Skeletal muscle tissue (tissue), 3 donors: ENCODE measurements at regions not wholly inside any gene's neighbourhood (a gene's known extent, or its start where the extent isn't known, plus 50 kb on each side); places are given as distances from the start of the nearest gene placed in this dataset.
"Not testable (repeated sequence)": the region's sequence is repeated elsewhere in the genome, so short reads cannot be mapped to it uniquely, and the experiment has no call there.

Source experiments
- H3K27ac ChIP-seq: one replicate; pipeline ENCODE4 v1.7.0; 2013; ENCODE audit warnings: mild to moderate bottlenecking, low read depth, low read length, inconsistent platforms
- H3K27me3 ChIP-seq, 3 donors: one replicate each; pipeline ENCODE4 v1.7.0; 2013; ENCODE audit warnings: low read length in 3 of 3; ENCODE audit not compliant: control insufficient read depth in 3 of 3, insufficient read depth in 3 of 3
- H3K36me3 ChIP-seq, 3 donors: one replicate each; pipeline ENCODE4 v1.7.0; 2013; ENCODE audit warnings: low read length in 3 of 3; ENCODE audit not compliant: control insufficient read depth in 3 of 3, insufficient read depth in 3 of 3
- H3K4me1 ChIP-seq, 3 donors: one replicate each; pipeline ENCODE4 v1.7.0; 2013; ENCODE audit warnings: low read length in 3 of 3, mild to moderate bottlenecking in 3 of 3; ENCODE audit not compliant: control insufficient read depth in 3 of 3, insufficient read depth in 3 of 3
- H3K4me3 ChIP-seq, 3 donors: one replicate each; pipeline ENCODE4 v1.7.0; 2013; ENCODE audit warnings: low read length in 3 of 3
- H3K9ac ChIP-seq, 3 donors: one replicate each; pipeline ENCODE4 v1.7.0; 2013; ENCODE audit warnings: low read length in 3 of 3, mild to moderate bottlenecking in 3 of 3, moderate library complexity in 2 of 3, low read depth in 1 of 3
- H3K9me3 ChIP-seq, 3 donors: one replicate each; pipeline ENCODE4 v1.7.0; 2013; ENCODE audit warnings: low read length in 3 of 3; ENCODE audit not compliant: control insufficient read depth in 3 of 3
- donor health status: Osteomylitis.

GRCh38 chr13:73661687-73662425 is 472.3 kb downstream of the KLF12 start:
- H3K9ac ChIP-seq = no peak overlapping the region
- H3K4me1 ChIP-seq = no peaks in the 10 kb centered on the region
- no peaks in the 10 kb centered on the region for H3K36me3 ChIP-seq
- H3K27me3 ChIP-seq = no peaks in the 10 kb centered on the region
- no peak overlapping the region for H3K27ac ChIP-seq
- H3K9me3 ChIP-seq = no peaks in the 10 kb centered on the region
- H3K4me3 ChIP-seq = no peak overlapping the region

DNA sequence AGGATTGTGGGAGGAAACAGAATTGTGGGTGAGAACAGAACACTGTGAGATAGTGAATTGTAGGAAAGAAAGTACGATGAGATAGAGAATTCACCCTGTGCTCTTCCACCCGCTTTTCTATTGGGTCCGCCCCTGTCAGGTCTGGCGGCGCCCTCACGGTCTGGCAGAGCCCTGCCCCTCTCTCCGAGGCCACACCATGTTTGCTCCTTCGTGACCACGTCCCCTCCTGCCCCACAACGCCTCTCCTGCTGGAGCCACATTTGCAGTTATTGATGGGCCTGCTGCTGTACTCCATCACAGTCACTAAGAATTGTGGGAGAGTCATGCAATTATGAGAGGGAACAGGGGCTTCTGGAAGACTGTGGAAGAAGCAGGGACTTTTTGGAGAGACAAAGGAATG is 473.1 kb downstream of the KLF12 start:
- H3K4me3 ChIP-seq = no peak overlapping the region
- no peaks in the 10 kb centered on the region for H3K4me1 ChIP-seq
- H3K9me3 ChIP-seq = no peaks in the 10 kb centered on the region
- no peak overlapping the region for H3K27ac ChIP-seq
- no peak overlapping the region for H3K9ac ChIP-seq
- no peaks in the 10 kb centered on the region for H3K36me3 ChIP-seq
- H3K27me3 ChIP-seq = no peaks in the 10 kb centered on the region

GRCh38 chr13:73658639-73659038 is 475.6 kb downstream of the KLF12 start:
- Histone ChIP-seq H3K9ac (no peak overlapping the region), H3K4me3 (no peak overlapping the region), H3K36me3 (no peaks in the 10 kb centered on the region), H3K27ac (no peak overlapping the region), H3K9me3 (no peaks in the 10 kb centered on the region), H3K27me3 (no peaks in the 10 kb centered on the region), H3K4me1 (no peaks in the 10 kb centered on the region)

GRCh38 chr13:73657821-73658540 is 476.2 kb downstream of the KLF12 start:
- no peak overlapping the region for H3K4me3 ChIP-seq
- H3K36me3 ChIP-seq = no peaks in the 10 kb centered on the region
- H3K27me3 ChIP-seq = no peaks in the 10 kb centered on the region
- no peaks in the 10 kb centered on the region for H3K4me1 ChIP-seq
- H3K27ac ChIP-seq = no peak overlapping the region
- H3K9ac ChIP-seq = no peak overlapping the region
- no peaks in the 10 kb centered on the region for H3K9me3 ChIP-seq

GRCh38 chr13:73656863-73657262 is 477.3 kb downstream of the KLF12 start:
- H3K27ac ChIP-seq = no peak overlapping the region
- H3K9ac ChIP-seq = no peak overlapping the region
- no peaks in the 10 kb centered on the region for H3K4me1 ChIP-seq
- no peak overlapping the region for H3K4me3 ChIP-seq
- no peaks in the 10 kb centered on the region for H3K9me3 ChIP-seq
- no peaks in the 10 kb centered on the region for H3K27me3 ChIP-seq
- no peaks in the 10 kb centered on the region for H3K36me3 ChIP-seq

GRCh38 chr13:73653688-73654087 is 480.5 kb downstream of the KLF12 start:
- H3K4me3 ChIP-seq = no peak overlapping the region
- no peaks in the 10 kb centered on the region for H3K36me3 ChIP-seq
- no peak overlapping the region for H3K27ac ChIP-seq
- H3K27me3 ChIP-seq = no peaks in the 10 kb centered on the region
- H3K9ac ChIP-seq = no peak overlapping the region
- H3K4me1 ChIP-seq = no peaks in the 10 kb centered on the region
- H3K9me3 ChIP-seq = no peaks in the 10 kb centered on the region

DNA sequence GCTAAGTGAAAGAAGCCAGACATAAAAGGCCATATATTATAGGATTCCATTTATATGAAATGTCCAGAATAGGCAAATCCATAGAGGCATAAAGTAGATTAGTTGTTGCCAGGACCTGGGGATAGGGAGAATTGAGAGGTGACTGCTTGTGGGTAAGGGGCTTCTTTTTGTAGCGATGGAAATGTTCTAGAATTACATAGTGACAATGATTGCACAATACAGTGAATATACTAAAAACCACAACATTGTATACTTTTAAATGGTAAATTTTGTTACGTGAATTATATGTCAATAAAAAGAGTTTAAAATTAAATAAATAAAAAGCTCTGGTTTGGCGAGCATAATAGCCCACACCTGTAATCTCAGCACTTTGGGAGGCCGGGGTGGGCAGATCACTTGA is 486.8 kb downstream of the KLF12 start:
- Histone ChIP-seq H3K9me3 (no peaks in the 10 kb centered on the region), H3K27me3 (no peaks in the 10 kb centered on the region), H3K27ac (no peak overlapping the region)

DNA sequence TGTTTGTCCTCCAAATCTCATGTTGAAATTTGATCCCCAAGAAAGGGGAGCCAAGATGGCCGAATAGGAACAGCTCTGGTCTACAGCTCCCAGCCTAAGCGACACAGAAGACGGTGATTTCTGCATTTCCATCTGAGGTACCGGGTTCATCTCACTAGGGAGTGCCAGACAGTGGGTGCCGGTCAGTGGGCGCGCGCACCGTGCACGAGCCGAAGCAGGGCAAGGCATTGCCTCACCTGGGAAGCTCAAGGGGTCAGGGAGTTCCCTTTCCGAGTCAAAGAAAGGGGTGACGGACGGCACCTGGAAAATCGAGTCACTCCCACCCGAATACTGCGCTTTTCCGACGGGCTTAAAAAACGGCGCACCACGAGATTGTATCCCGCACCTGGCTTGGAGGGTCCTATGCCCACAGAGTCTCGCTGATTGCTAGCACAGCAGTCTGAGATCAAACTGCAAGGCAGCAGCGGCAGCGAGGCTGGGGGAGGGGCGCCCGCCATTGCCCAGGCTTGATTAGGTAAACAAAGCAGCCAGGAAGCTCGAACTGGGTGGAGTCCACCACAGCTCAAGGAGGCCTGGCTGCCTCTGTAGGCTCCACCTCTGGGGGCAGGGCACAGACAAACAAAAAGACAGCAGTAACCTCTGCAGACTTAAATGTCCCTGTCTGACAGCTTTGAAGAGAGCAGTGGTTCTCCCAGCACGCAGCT is 493.6 kb downstream of the KLF12 start:
- H3K36me3 ChIP-seq, H3K27me3 ChIP-seq, H3K4me3 ChIP-seq, H3K9ac ChIP-seq, H3K4me1 ChIP-seq, H3K27ac ChIP-seq, H3K9me3 ChIP-seq: not testable (repeated sequence)

More for the DNA sequence above, 486.8 kb downstream of the KLF12 start:
- H3K9ac ChIP-seq = no peak overlapping the region
- H3K4me1 ChIP-seq = no peaks in the 10 kb centered on the region
- no peak overlapping the region for H3K4me3 ChIP-seq
- H3K36me3 ChIP-seq = no peaks in the 10 kb centered on the region

- Histone ChIP-seq H3K9me3 (no peaks in the 10 kb centered on the region), H3K27me3 (no peaks in the 10 kb centered on the region), H3K9ac (no peak overlapping the region), H3K27ac (no peak overlapping the region), H3K36me3 (no peaks in the 10 kb centered on the region), H3K4me1 (peaks cover 6 to 15% (median 10%) of the 10 kb centered on the region in 3 donors), H3K4me3 (no peak overlapping the region)
Measured at GRCh38 chr13:73635166-73635787, 498.9 kb downstream of the KLF12 start.
